H1 (cell line): ENCODE measurements at regions not wholly inside any gene's neighbourhood (a gene's known extent, or its start where the extent isn't known, plus 50 kb on each side); places are given as distances from the start of the nearest gene placed in this dataset.

ENCODE experiments used
- CTCF ChIA-PET: fragments of 300-600 bp; sonication (Branson Sonifier 250); formaldehyde crosslinking; loops from one replicate; lab custom pipeline; 2021; ENCODE audit not compliant: partially characterized antibody; lab: Charles Lee
- POLR2A ChIA-PET: fragments of 300-600 bp; sonication (Branson Sonifier 250); formaldehyde crosslinking; loops from one replicate; lab custom pipeline; 2021; ENCODE audit warnings: inconsistent platforms; ENCODE audit not compliant: partially characterized antibody; lab: Charles Lee
- DNase-seq, 2 experiments: peaks; one replicate each; pipeline versions ENCODE4 v3.0.0 to v3.0.0-alpha.2; 2010 to 2022; ENCODE audit warnings: low spot score in 2 of 2, low read depth in 1 of 2, mixed read lengths in 1 of 2
- FAIRE-seq: peaks from 2 replicates; lab custom pipeline; 2011; peaks lifted over from hg19 to GRCh38; lab: Jason Lieb, UNC
- H2AFZ ChIP-seq: 2 replicates; pipeline ENCODE4 v1.8.1; 2012; ENCODE audit warnings: low read length, inconsistent platforms
- H2AK5ac ChIP-seq: 2 replicates; pipeline ENCODE4 v1.6.1; 2013; ENCODE audit warnings: low read depth, low read length
- H2BK120ac ChIP-seq: replicated peaks from 2 replicates; pipeline ENCODE3; 2013; ENCODE audit warnings: low read depth, low read length, inconsistent platforms
- H2BK12ac ChIP-seq: 2 replicates; pipeline ENCODE4 v1.6.1; 2013; ENCODE audit warnings: low read depth, low read length
- H2BK15ac ChIP-seq: 2 replicates; pipeline ENCODE4 v1.6.1; 2013; ENCODE audit warnings: low read length
- H2BK20ac ChIP-seq: 2 replicates; pipeline ENCODE4 v1.6.1; 2013; ENCODE audit warnings: low read length
- H2BK5ac ChIP-seq: 2 replicates; pipeline ENCODE4 v1.6.1; 2013; ENCODE audit warnings: low read depth, low read length
- H3K14ac ChIP-seq: 2 replicates; pipeline ENCODE4 v1.6.1; 2013; ENCODE audit warnings: inconsistent platforms; ENCODE audit not compliant: insufficient read length
- H3K18ac ChIP-seq: 2 replicates; pipeline ENCODE4 v1.6.1; 2013; ENCODE audit warnings: low read length; ENCODE audit errors: extremely low read depth
- H3K23ac ChIP-seq: 2 replicates; pipeline ENCODE4 v1.6.1; 2013; ENCODE audit warnings: inconsistent platforms; ENCODE audit not compliant: insufficient read length
- H3K23me2 ChIP-seq: 2 replicates; pipeline ENCODE4 v1.6.1; 2013; ENCODE audit warnings: low read depth, low read length
- H3K27ac ChIP-seq: 2 replicates; pipeline ENCODE4 v1.6.1; 2011; ENCODE audit warnings: low read depth, low read length, inconsistent platforms
- H3K27me3 ChIP-seq, 4 experiments: replicated peaks in 1 of 4; 1 replicate in 1 of 4; 2 replicates in 3 of 4; pipeline versions ENCODE4 v1.6.1 to v1.8.1; 2011 to 2013; ENCODE audit warnings: low read length in 3 of 4, mild to moderate bottlenecking in 3 of 4, inconsistent platforms in 2 of 4, mixed read lengths in 2 of 4, moderate library complexity in 1 of 4; ENCODE audit not compliant: control insufficient read depth in 3 of 4, insufficient read depth in 3 of 4; ENCODE audit errors: extremely low read depth in 1 of 4
- H3K36me3 ChIP-seq, 4 experiments: 2 replicates each; pipeline versions ENCODE4 v1.6.1 to v1.8.1; 2011 to 2013; ENCODE audit warnings: mild to moderate bottlenecking in 4 of 4, low read length in 3 of 4, moderate library complexity in 2 of 4, control low read depth in 1 of 4, inconsistent platforms in 1 of 4; ENCODE audit not compliant: insufficient read depth in 4 of 4, control insufficient read depth in 2 of 4
- H3K4ac ChIP-seq: replicated peaks from 2 replicates; pipeline ENCODE3; 2013; ENCODE audit warnings: low read length, low read depth, mixed read lengths, inconsistent platforms; ENCODE audit not compliant: insufficient read length
- H3K4me1 ChIP-seq, 4 experiments: replicated peaks in 1 of 4; 1 replicate in 1 of 4; 2 replicates in 3 of 4; pipeline versions ENCODE4 v1.6.1 to v1.8.1; 2011 to 2013; ENCODE audit warnings: low read length in 3 of 4, inconsistent platforms in 2 of 4, mixed read lengths in 1 of 4; ENCODE audit not compliant: insufficient read depth in 4 of 4, control insufficient read depth in 3 of 4
- H3K4me2 ChIP-seq, 2 experiments: 2 replicates each; pipeline versions ENCODE4 v1.6.1 to v1.8.1; 2011 to 2013; ENCODE audit warnings: low read depth in 2 of 2, low read length in 2 of 2, control low read depth in 1 of 2, inconsistent platforms in 1 of 2, mild to moderate bottlenecking in 1 of 2; ENCODE audit not compliant: insufficient read depth in 1 of 2
- H3K4me3 ChIP-seq, 4 experiments: fragments of 200-600, 300-600 bp in 1 of 4; sonication (generic), shearing (Covaris generic), sonication (Bioruptor Twin) in 1 of 4; 2 replicates each; pipeline versions ENCODE4 v1.5.1 to v1.8.1; 2011 to 2016; ENCODE audit warnings: low read length in 4 of 4, low read depth in 3 of 4, control low read depth in 2 of 4, inconsistent platforms in 2 of 4, mild to moderate bottlenecking in 2 of 4, mixed read lengths in 1 of 4, moderate library complexity in 1 of 4; ENCODE audit not compliant: insufficient read depth in 2 of 4; ENCODE audit errors: extremely low read depth in 1 of 4
- H3K56ac ChIP-seq: replicated peaks from 2 replicates; pipeline ENCODE3; 2013; ENCODE audit warnings: low read depth, mild to moderate bottlenecking, mixed read lengths, low read length, inconsistent platforms; ENCODE audit not compliant: insufficient read length
- H3K79me1 ChIP-seq: 2 replicates; pipeline ENCODE4 v1.6.1; 2013; ENCODE audit warnings: low read depth, low read length, control low read depth
- H3K79me2 ChIP-seq, 2 experiments: 2 replicates each; pipeline versions ENCODE4 v1.6.1 to v1.8.1; 2012 to 2013; ENCODE audit warnings: low read length in 2 of 2, mild to moderate bottlenecking in 2 of 2, inconsistent platforms in 1 of 2; ENCODE audit not compliant: insufficient read depth in 2 of 2, control insufficient read depth in 1 of 2
- H3K9ac ChIP-seq, 4 experiments: replicated peaks in 1 of 4; 1 replicate in 1 of 4; 2 replicates in 3 of 4; pipeline versions ENCODE4 v1.6.1 to v1.8.1; 2011 to 2013; ENCODE audit warnings: low read depth in 3 of 4, low read length in 3 of 4, control low read depth in 2 of 4, mild to moderate bottlenecking in 2 of 4, moderate library complexity in 2 of 4, inconsistent platforms in 1 of 4; ENCODE audit errors: extremely low read depth in 1 of 4
- H3K9me3 ChIP-seq, 2 experiments: 2 replicates each; pipeline versions ENCODE4 v1.6.1 to v1.8.1; 2012 to 2013; ENCODE audit warnings: mild to moderate bottlenecking in 2 of 2, moderate library complexity in 2 of 2, control low read depth in 1 of 2, inconsistent platforms in 1 of 2, low read depth in 1 of 2, low read length in 1 of 2, mixed read lengths in 1 of 2; ENCODE audit not compliant: insufficient read depth in 2 of 2
- H4K20me1 ChIP-seq, 2 experiments: replicated peaks in 1 of 2; 2 replicates each; pipeline versions ENCODE3 to v1.8.1; 2011 to 2013; ENCODE audit warnings: inconsistent platforms in 2 of 2, low read length in 2 of 2, mild to moderate bottlenecking in 1 of 2; ENCODE audit not compliant: insufficient read depth in 2 of 2, control insufficient read depth in 1 of 2
- H4K5ac ChIP-seq: 2 replicates; pipeline ENCODE4 v1.6.1; 2013; ENCODE audit warnings: low read length, low read depth, mixed read lengths, inconsistent platforms; ENCODE audit not compliant: insufficient read length
- H4K8ac ChIP-seq: 2 replicates; pipeline ENCODE4 v1.8.0; 2013; ENCODE audit warnings: mild to moderate bottlenecking, moderate library complexity, low read length, inconsistent platforms; ENCODE audit not compliant: insufficient read depth; ENCODE audit errors: extremely low read depth
- H4K91ac ChIP-seq: replicated peaks from 2 replicates; pipeline ENCODE3; 2013; ENCODE audit warnings: low read length, mixed read lengths, inconsistent platforms; ENCODE audit not compliant: insufficient read length
- CHD2 ChIP-seq: IDR thresholded peaks from 2 replicates; pipeline ENCODE4 v1.6.1; 2012; ENCODE audit warnings: low read length, improper control_type of control experiment
- GTF2F1 ChIP-seq: IDR thresholded peaks from 2 replicates; pipeline ENCODE4 v1.6.1; 2012; ENCODE audit warnings: low read depth, low read length, improper control_type of control experiment, borderline replicate concordance
- HDAC6 ChIP-seq: IDR thresholded peaks from one replicate; pipeline ENCODE4 v1.7.1; 2012; ENCODE audit warnings: low read depth, mild to moderate bottlenecking, inconsistent platforms, low read length, moderate library complexity
- KDM5A ChIP-seq: fragments of 200-600 bp; IDR thresholded peaks from 2 replicates; pipeline ENCODE4 v1.7.1; 2012; ENCODE audit warnings: mild to moderate bottlenecking, low read length, inconsistent platforms, mixed read lengths
- NANOG ChIP-seq: IDR thresholded peaks from 2 replicates; pipeline ENCODE4 v1.6.1; 2011; ENCODE audit warnings: low read length, low read depth, mild to moderate bottlenecking, inconsistent platforms; ENCODE audit not compliant: insufficient read depth, poor library complexity, severe bottlenecking
- NRF1 ChIP-seq: IDR thresholded peaks from 2 replicates; pipeline ENCODE4 v1.6.1; 2011; ENCODE audit warnings: mild to moderate bottlenecking, low read depth, low read length, improper control_type of control experiment
- POU5F1 ChIP-seq: IDR thresholded peaks from 2 replicates; pipeline ENCODE4 v1.6.1; 2011; ENCODE audit warnings: low read depth, mild to moderate bottlenecking, low read length, moderate library complexity
- RAD21 ChIP-seq, 2 experiments: IDR thresholded peaks in 1 of 2; conservative IDR thresholded peaks in 1 of 2; 2 replicates each; pipeline ENCODE4 v1.6.1; 2011; ENCODE audit warnings: low read depth in 2 of 2, low read length in 2 of 2, improper control_type of control experiment in 1 of 2, inconsistent platforms in 1 of 2, mild to moderate bottlenecking in 1 of 2, moderate library complexity in 1 of 2
- RBBP5 ChIP-seq: IDR thresholded peaks from 2 replicates; pipeline ENCODE4 v1.7.1; 2012; ENCODE audit warnings: low read depth, mild to moderate bottlenecking, inconsistent platforms, low read length, moderate library complexity, borderline replicate concordance
- RFX5 ChIP-seq: IDR thresholded peaks from 2 replicates; pipeline ENCODE4 v1.6.1; 2011; ENCODE audit warnings: low read depth, low read length, improper control_type of control experiment, borderline replicate concordance
- RXRA ChIP-seq: IDR thresholded peaks from 2 replicates; pipeline ENCODE4 v1.6.1; 2011; ENCODE audit warnings: low read depth, mild to moderate bottlenecking, low read length, moderate library complexity; ENCODE audit not compliant: insufficient read depth
- SP2 ChIP-seq: IDR thresholded peaks from 2 replicates; pipeline ENCODE4 v1.6.1; 2012; ENCODE audit warnings: mild to moderate bottlenecking, low read length, inconsistent platforms
- SUZ12 ChIP-seq: fragments of 200-600 bp; sonication (generic); IDR thresholded peaks from 2 replicates; pipeline ENCODE4 v1.6.1; 2012; ENCODE audit warnings: mild to moderate bottlenecking, inconsistent platforms, low read length, moderate library complexity, mixed read lengths
- WGBS, 2 experiments: shearing (Covaris generic) in 1 of 2; methylation state at CpG; one replicate each; pipeline versions ENCODE4 v1.1.6 to v1.1.7; 2013 to 2015; ENCODE audit warnings: low lambda C conversion rate in 2 of 2, mixed read lengths in 2 of 2, inconsistent platforms in 1 of 2, low coverage in 1 of 2, missing lambda C conversion rate in 1 of 2; ENCODE audit not compliant: insufficient replicate concordance in 2 of 2, insufficient coverage in 1 of 2, insufficient read length in 1 of 2; ENCODE audit errors: extremely low coverage in 1 of 2, missing lambda C conversion rate in 1 of 2; 5-methylcytosine and 5-hydroxymethylcytosine counted together

GRCh38 chr6:45743028-45743615 lies 272.5 kb downstream of the CLIC5 start:
- TF ChIP-seq NANOG (no peak), HDAC6 (no peak), RFX5 (no peak), SP2 (no peak), POU5F1 (no peak), SUZ12 (no peak), RXRA (no peak), NRF1 (no peak), GTF2F1 (no peak), RAD21 (IDR thresholded peaks at IDR 0.05 in 1 of 2, conservative IDR thresholded peaks at IDR 0.05 in 1 of 2; ENCODE audit: low read depth in 2 of 2, low read length in 2 of 2) (no peak), CHD2 (no peak), KDM5A (no peak), RBBP5 (no peak)
- FAIRE-seq (no peak), DNase-seq (no peak)
- Histone ChIP-seq H4K91ac (no peak overlapping the region), H3K4me2 (no peak overlapping the region), H3K4me1 (no peaks in the 10 kb centered on the region), H4K5ac (no peak overlapping the region), H3K4me3 (no peak overlapping the region), H3K79me1 (no peaks in the 10 kb centered on the region), H3K23me2 (no peaks in the 10 kb centered on the region), H3K9me3 (peaks cover 0 to 5% of the 10 kb centered on the region in 2 experiments; a peak in 2 of 4 replicates), H2BK15ac (no peak overlapping the region), H2AK5ac (no peak overlapping the region), H3K27me3 (no peaks in the 10 kb centered on the region), H2BK12ac (no peak overlapping the region), H3K23ac (no peak overlapping the region), H2AFZ (no peak overlapping the region), H2BK120ac (no peak overlapping the region), H4K8ac (no peak overlapping the region), H4K20me1 (no peaks in the 10 kb centered on the region), H3K27ac (no peak overlapping the region), H3K9ac (no peak overlapping the region), H2BK20ac (no peak overlapping the region), H2BK5ac (no peak overlapping the region), H3K4ac (no peak overlapping the region), H3K79me2 (no peaks in the 10 kb centered on the region), H3K18ac (no peak overlapping the region), H3K14ac (no peak overlapping the region), H3K36me3 (no peaks in the 10 kb centered on the region), H3K56ac (no peak overlapping the region)
- WGBS, 2 experiments: 95% methylated on average over 7 of the region's 7 CpGs; no CpG with 5 or more reads in 1 of the 2 experiments
- ChIA-PET CTCF (interaction anchor here (1.1 kb wide), 1 partner anchor 130 kb away, joined by 3 read pairs; no protein-coding TSS in a partner anchor), POLR2A (no interaction called here)
